ENCODE measurements at regions not wholly inside any gene's neighbourhood (a gene's known extent, or its start where the extent isn't known, plus 50 kb on each side); places are given as distances from the start of the nearest gene placed in this dataset.

DNA sequence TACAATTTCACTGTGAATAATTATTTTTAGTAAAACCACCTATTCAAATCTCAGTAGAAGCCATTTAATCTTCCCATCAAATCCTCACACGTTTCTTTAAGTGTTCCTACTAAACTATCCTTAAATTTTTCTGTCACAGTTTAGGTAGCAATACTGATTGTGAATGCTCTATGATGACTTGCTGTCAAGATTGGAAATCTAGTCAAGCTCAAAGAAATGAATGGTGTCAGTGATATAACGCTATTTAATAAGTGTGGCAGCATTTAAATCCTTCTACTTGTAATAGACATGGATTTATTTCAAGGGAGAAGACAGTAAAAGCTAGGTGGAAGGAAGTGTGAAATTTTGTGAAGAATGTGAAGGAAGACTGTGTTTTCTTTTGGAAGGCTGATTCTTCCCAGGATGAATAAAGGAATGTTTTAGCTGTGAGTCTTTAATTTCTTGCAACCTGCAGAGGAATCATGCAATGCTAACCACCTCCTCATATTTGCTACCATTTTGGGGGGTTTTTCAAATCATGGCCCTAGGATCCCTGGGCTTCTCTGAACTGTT lies 936.7 kb upstream of the NEGR1 start:
- TF ChIP-seq, protein P1, sequence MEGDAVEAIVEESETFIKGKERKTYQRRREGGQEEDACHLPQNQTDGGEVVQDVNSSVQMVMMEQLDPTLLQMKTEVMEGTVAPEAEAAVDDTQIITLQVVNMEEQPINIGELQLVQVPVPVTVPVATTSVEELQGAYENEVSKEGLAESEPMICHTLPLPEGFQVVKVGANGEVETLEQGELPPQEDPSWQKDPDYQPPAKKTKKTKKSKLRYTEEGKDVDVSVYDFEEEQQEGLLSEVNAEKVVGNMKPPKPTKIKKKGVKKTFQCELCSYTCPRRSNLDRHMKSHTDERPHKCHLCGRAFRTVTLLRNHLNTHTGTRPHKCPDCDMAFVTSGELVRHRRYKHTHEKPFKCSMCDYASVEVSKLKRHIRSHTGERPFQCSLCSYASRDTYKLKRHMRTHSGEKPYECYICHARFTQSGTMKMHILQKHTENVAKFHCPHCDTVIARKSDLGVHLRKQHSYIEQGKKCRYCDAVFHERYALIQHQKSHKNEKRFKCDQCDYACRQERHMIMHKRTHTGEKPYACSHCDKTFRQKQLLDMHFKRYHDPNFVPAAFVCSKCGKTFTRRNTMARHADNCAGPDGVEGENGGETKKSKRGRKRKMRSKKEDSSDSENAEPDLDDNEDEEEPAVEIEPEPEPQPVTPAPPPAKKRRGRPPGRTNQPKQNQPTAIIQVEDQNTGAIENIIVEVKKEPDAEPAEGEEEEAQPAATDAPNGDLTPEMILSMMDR (IDR thresholded peaks at IDR 0.05; ENCODE audit: low read length), result no peak
- TF ChIP-seq EZH2phosphoT487 (IDR thresholded peaks at IDR 0.05; ENCODE audit: low read length), result no peak
- TF ChIP-seq EZH2 (optimal IDR thresholded peaks at IDR 0.05; ENCODE audit: low read depth, low read length), result no peak
